PC-3 (cell line): ENCODE measurements at regions not wholly inside any gene's neighbourhood (a gene's known extent, or its start where the extent isn't known, plus 50 kb on each side); places are given as distances from the start of the nearest gene placed in this dataset.

Experiments
- CTCF ChIP-seq: fragments of 300-600 bp; sonication (generic); conservative IDR thresholded peaks from 2 replicates; pipeline ENCODE4 v1.5.1; 2017; ENCODE audit warnings: antibody characterized with exemption, low read depth, mild to moderate bottlenecking, low read length
- EZH2 ChIP-seq: fragments of 300-600 bp; sonication (generic); IDR thresholded peaks from one replicate; pipeline ENCODE4 v1.6.1; 2017; ENCODE audit warnings: antibody characterized with exemption, mild to moderate bottlenecking, low read length; ENCODE audit not compliant: unreplicated experiment
- EZH2phosphoT487 ChIP-seq: fragments of 300-600 bp; sonication (generic); IDR thresholded peaks from 2 replicates; pipeline ENCODE4 v1.6.1; 2018; ENCODE audit warnings: mild to moderate bottlenecking, antibody characterized with exemption, low read length, borderline replicate concordance

DNA sequence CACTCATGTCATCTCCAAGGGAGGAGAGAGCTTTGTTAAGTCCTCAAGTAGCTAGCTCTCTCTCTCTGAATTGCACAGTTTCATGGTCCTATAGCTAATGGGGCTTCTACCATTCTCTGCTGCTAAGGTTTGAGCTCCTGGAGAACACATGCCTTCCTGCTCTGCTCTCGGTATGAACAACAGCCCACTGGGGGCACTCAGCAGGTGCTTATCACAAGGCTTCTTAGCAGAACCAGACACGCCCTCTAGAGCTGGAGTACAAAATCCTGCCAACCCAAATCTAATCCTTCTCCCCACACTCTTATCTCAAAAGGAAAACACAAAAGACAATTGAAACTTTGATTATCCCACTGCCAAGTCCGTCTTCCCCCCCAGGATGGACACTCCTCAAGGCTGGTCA is 176.5 kb downstream of the HS3ST1 start:
- TF ChIP-seq EZH2phosphoT487 (no peak), CTCF (no peak), EZH2 (no peak)
